ENCODE measurements at regions not wholly inside any gene's neighbourhood (a gene's known extent, or its start where the extent isn't known, plus 50 kb on each side); places are given as distances from the start of the nearest gene placed in this dataset.

- TF ChIP-seq CTCF (conservative IDR thresholded peaks at IDR 0.05; ENCODE audit: low read length) (no peak), EZH2phosphoT487 (IDR thresholded peaks at IDR 0.05; ENCODE audit: borderline replicate concordance) (no peak)
Measured at GRCh38 chr2:67499989-67500388, 102.9 kb downstream of the ETAA1 start.
